ENCODE measurements at regions not wholly inside any gene's neighbourhood (a gene's known extent, or its start where the extent isn't known, plus 50 kb on each side); places are given as distances from the start of the nearest gene placed in this dataset.
A peak's percentile ranks its signal among the peaks of the same experiment; 100 is the strongest.

DNA sequence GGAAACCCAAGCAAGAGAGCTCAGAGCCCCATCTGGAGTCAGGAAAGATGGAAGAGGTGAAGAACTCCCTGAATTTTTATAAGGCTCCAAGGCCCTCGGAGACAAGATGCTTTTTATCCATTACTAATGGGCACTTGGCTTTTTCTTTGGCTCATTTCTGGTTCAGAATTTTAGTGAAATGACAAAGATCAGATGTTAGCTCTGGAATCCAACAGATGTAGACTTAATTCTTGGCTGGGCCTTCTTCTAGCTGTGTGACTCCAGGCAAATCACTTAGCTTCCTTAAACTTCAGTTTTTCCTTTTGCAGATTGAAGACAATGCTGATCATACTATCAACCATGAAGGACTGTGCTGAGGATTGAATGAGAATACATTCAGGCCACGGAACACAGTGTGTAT, 85.2 kb downstream of the HRH4 start:
- Mint-ChIP-seq H3K4me3 (no peak overlapping the region), H3K36me3 (ENCODE audit: insufficient read depth) (peaks cover 3% of the 10 kb centered on the region), H3K9me3 (no peaks in the 10 kb centered on the region), H3K4me1 (no peaks in the 10 kb centered on the region), H3K27ac (ENCODE audit: low read depth) (no peak overlapping the region), H3K27me3 (no peaks in the 10 kb centered on the region)
- no peak for ATAC-seq (replicated peaks; ENCODE audit: extremely low read depth, poor library complexity, severe bottlenecking)
- DNase-seq (ENCODE audit: low spot score in 2 of 2): no peak

DNA sequence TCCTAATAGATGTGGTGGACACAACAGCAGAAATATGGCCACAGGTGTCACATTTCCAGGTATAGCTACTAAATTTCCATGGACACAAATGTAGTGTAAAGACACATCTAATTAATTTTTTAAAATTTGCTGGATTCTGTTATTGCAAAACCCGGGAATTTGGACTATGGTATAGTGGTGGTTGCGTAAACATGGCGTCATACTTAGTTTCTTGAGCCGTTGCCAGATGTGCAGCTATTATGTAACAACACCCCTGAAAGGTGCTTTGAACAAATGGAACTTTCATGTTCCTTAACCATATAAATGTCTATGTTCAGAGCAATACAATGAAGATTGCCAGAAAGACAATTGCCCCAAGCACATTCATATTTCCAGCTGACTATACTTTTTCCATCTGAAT, 85.9 kb downstream of the HRH4 start:
- Mint-ChIP-seq H3K4me1 (no peaks in the 10 kb centered on the region), H3K4me3 (no peak overlapping the region), H3K9me3 (no peaks in the 10 kb centered on the region), H3K27me3 (no peaks in the 10 kb centered on the region), H3K36me3 (ENCODE audit: insufficient read depth) (peaks cover 3% of the 10 kb centered on the region), H3K27ac (ENCODE audit: low read depth) (no peak overlapping the region)
- DNase-seq (ENCODE audit: low spot score in 2 of 2): no peak
- ATAC-seq (replicated peaks; ENCODE audit: extremely low read depth, poor library complexity, severe bottlenecking): no peak

DNA sequence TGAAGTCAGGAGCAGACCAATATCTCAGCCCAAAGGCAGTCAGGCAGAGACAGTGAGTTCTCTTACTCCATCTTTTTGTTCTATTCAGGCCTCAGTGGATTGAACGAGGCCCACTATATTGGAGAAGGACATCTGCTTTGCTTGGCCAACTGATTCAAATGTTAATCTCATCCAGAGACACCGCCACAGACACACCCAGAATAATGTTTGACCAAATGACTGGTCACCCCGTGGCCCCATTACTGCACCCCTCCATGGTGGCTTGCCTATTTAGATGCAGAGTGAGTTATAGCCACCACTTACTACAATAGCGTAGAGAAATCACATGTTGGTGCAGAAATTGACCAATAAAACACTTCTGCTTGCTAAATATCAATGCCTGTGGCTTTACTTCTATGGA, 88.1 kb downstream of the HRH4 start:
- Mint-ChIP-seq H3K36me3 (ENCODE audit: insufficient read depth) (no peaks in the 10 kb centered on the region), H3K9me3 (no peaks in the 10 kb centered on the region), H3K27me3 (no peaks in the 10 kb centered on the region), H3K4me1 (no peaks in the 10 kb centered on the region), H3K27ac (ENCODE audit: low read depth) (no peak overlapping the region), H3K4me3 (no peak overlapping the region)
- no peak for DNase-seq (ENCODE audit: low spot score in 2 of 2)
- ATAC-seq (replicated peaks; ENCODE audit: extremely low read depth, poor library complexity, severe bottlenecking): no peak

DNA sequence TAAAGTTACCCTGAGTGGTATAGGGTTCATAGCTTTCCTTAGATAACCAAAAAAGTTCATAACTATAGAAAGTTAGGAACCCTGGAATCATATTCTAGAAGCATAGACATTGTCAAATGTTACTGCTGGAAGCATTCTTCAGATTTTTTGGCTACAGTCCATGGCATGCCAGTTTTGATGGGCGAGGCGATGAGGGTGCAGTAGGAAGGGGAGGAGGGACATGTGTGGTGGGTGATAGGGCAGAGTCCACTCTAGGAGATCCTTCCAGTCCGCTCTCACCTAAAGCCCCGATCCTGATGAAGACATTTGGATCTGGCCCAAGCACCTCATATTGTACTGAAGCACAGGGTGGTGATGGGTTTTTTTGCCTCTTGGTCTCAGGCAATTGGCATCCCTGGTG, 91.8 kb downstream of the HRH4 start:
- Mint-ChIP-seq H3K27me3 (no peaks in the 10 kb centered on the region), H3K4me1 (no peaks in the 10 kb centered on the region), H3K36me3 (ENCODE audit: insufficient read depth) (no peaks in the 10 kb centered on the region), H3K4me3 (no peak overlapping the region), H3K9me3 (no peaks in the 10 kb centered on the region), H3K27ac (ENCODE audit: low read depth) (no peak overlapping the region)
- ATAC-seq (replicated peaks; ENCODE audit: extremely low read depth, poor library complexity, severe bottlenecking) (no peak), DNase-seq (ENCODE audit: low spot score in 2 of 2) (no peak)

DNA sequence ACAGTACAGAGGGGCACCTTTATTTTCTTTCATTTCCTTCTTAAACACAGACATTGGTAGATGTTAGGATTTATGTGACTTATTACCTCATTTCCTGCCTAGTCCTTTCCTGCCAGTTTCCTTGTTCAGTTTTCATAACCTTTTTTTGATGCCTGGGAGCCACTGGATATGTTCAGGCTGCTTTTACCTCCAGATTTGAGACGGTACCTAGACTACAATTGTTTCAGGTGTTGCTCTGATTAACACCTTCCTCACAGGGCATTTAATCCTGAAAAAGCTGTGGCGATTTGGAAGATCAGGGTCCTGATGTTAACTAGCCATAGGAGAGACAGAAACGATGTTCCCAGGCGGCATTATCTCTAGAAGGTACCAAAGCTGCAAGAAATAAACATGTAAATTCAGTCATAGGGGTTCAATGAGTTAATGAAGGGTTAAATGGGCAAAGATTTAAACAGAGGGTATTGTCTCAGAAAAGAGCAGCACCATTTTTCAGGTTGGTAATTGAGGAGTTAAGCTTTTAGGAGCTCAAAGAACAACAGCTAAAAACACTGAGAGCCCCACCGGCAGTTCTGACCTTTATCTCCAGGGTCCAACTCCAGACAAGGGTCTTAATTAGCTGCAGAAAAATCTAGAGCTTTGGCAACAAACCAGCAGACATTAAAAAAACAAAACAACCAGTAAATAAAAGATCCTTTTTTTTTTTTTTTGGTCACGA, 93.3 kb downstream of the HRH4 start:
- H3K27me3 Mint-ChIP-seq: no peaks in the 10 kb centered on the region
- H3K36me3 Mint-ChIP-seq (ENCODE audit: insufficient read depth): no peaks in the 10 kb centered on the region
- DNase-seq (ENCODE audit: low spot score in 2 of 2) (no peak), ATAC-seq (replicated peaks; ENCODE audit: extremely low read depth, poor library complexity, severe bottlenecking) (no peak)
- H3K27ac Mint-ChIP-seq (ENCODE audit: low read depth): no peak overlapping the region
- H3K4me1 Mint-ChIP-seq: no peaks in the 10 kb centered on the region
- no peaks in the 10 kb centered on the region for H3K9me3 Mint-ChIP-seq
- H3K4me3 Mint-ChIP-seq: no peak overlapping the region

DNA sequence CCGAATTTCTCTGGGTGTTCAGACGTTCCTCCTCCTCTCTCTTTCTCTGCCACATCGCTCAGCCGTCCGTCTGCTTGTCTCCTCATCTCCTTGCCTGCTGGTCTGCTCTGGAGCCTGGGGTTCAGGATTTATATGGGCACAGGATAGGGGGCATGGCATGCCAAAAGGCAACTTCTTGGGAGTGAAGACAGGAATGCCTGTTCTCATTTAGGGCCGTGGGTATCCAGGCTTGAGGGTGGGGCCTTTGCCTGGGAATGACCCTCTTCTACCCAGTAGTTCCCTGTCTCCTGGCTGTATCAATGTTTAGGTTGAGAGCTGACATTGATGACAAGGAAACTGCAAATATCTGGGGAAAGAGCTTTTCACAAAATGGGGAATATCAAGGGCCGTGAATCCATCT, 98.0 kb downstream of the HRH4 start:
- peaks cover 18% of the 10 kb centered on the region for H3K27me3 Mint-ChIP-seq
- H3K4me1 Mint-ChIP-seq: no peaks in the 10 kb centered on the region
- H3K4me3 Mint-ChIP-seq: no peak overlapping the region
- DNase-seq (ENCODE audit: low spot score in 2 of 2) (no peak), ATAC-seq (replicated peaks; ENCODE audit: extremely low read depth, poor library complexity, severe bottlenecking) (no peak)
- no peaks in the 10 kb centered on the region for H3K36me3 Mint-ChIP-seq (ENCODE audit: insufficient read depth)
- H3K27ac Mint-ChIP-seq (ENCODE audit: low read depth): peak overlapping the region; percentile 20
- no peaks in the 10 kb centered on the region for H3K9me3 Mint-ChIP-seq

DNA sequence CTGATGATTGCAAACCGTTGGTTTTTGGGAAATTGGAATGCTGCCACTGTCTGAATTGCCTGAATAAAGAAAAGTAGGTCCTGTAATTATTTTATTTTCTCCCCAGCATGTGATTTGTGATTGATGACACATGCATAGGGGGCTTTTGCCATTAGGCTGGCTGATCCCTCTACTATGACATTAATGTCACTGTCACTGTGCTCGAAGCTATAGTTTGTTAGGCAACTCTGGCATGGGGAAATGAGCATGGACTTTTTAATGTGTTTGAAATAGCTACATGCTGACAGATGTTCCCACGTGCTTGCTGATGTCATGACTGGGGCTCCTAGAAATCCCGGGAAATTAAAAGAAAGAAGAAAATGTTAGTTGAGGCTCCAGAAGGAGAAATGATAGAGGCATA, 99.1 kb downstream of the HRH4 start:
- Mint-ChIP-seq H3K27me3 (peaks cover 18% of the 10 kb centered on the region), H3K4me3 (no peak overlapping the region), H3K4me1 (no peaks in the 10 kb centered on the region), H3K9me3 (no peaks in the 10 kb centered on the region), H3K36me3 (ENCODE audit: insufficient read depth) (no peaks in the 10 kb centered on the region), H3K27ac (ENCODE audit: low read depth) (no peak overlapping the region)
- ATAC-seq (replicated peaks; ENCODE audit: extremely low read depth, poor library complexity, severe bottlenecking): no peak
- DNase-seq (ENCODE audit: low spot score in 2 of 2): no peak

DNA sequence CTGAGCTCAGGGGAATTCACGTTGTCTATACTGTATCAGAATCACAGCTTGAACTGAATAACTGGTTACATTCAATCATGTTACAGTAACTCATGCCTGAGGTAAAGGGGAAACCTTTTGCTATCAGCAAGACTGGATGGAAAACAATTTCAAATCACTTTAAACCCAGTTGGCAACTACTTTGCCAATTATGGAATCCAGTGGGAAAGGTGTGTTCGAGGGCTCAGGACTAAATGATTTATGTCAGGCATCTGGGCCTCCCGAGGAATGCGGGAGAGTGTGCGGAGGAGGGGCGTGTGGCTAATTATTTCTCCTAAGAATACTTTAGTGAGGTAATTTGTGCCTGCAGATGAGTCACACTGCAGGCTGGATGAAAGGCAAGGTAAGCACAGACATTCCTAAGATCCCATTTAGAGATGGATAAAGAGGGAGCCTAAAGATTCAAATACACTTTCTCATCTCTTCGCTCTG, 100.1 kb downstream of the HRH4 start:
- H3K36me3 Mint-ChIP-seq (ENCODE audit: insufficient read depth): no peaks in the 10 kb centered on the region
- no peaks in the 10 kb centered on the region for H3K4me1 Mint-ChIP-seq
- ATAC-seq (replicated peaks; ENCODE audit: extremely low read depth, poor library complexity, severe bottlenecking) (no peak), DNase-seq (ENCODE audit: low spot score in 2 of 2) (no peak)
- no peak overlapping the region for H3K27ac Mint-ChIP-seq (ENCODE audit: low read depth)
- H3K4me3 Mint-ChIP-seq: no peak overlapping the region
- H3K9me3 Mint-ChIP-seq: no peaks in the 10 kb centered on the region
- peaks cover 18% of the 10 kb centered on the region for H3K27me3 Mint-ChIP-seq

DNA sequence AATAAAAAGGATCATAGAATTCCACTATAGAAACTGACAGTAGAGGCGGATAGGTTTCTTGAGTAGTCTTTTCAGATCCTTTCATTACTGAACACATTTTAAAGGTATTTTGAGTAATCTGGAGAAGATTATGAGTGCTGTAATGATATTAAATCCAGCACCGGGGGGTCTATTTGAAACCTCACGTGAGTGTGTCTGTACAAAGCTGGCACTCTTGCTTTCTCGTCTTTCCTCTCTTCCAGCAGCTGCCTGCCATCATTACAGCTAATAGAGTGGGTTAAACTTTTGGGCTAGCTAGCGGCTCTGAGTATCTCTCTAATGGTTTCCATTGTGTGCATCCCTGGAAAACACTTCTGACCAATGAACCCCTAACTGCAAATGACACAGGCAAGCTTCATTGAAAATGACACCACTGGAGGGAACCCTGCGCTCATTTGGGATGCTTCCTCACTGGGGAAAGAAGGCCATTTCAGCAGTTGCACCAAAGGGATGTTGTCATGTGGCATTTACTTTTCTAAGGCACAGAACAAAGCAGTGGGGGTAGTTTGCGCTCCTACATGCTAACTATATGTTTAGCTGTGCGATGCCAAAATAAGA, 101.0 kb downstream of the HRH4 start:
- no peaks in the 10 kb centered on the region for H3K4me1 Mint-ChIP-seq
- peaks cover 18% of the 10 kb centered on the region for H3K27me3 Mint-ChIP-seq
- H3K27ac Mint-ChIP-seq (ENCODE audit: low read depth): no peak overlapping the region
- no peak for ATAC-seq (replicated peaks; ENCODE audit: extremely low read depth, poor library complexity, severe bottlenecking)
- no peak for DNase-seq (ENCODE audit: low spot score in 2 of 2)
- no peak overlapping the region for H3K4me3 Mint-ChIP-seq
- H3K36me3 Mint-ChIP-seq (ENCODE audit: insufficient read depth): no peaks in the 10 kb centered on the region
- no peaks in the 10 kb centered on the region for H3K9me3 Mint-ChIP-seq

DNA sequence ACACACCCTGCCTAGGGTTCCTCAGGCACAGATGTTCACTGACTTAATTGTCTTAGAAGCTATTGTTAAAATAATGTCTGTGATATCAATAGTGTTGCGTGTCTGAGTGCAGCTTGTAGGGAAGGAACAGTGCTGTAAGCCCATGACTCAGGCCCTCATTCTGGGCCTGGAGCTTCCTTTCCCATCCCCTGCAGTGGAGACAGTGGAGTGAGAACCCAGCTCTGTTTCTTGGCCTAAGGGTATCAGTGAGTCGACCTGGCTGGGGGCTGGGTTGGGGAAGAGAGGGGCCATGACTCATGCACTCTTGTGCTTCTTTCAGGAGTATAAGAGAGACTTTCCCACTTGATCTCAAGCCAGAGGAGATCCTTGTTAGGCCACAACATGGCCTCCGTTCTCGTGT, 106.8 kb downstream of the HRH4 start:
- Mint-ChIP-seq H3K9me3 (no peaks in the 10 kb centered on the region), H3K27ac (ENCODE audit: low read depth) (no peak overlapping the region), H3K27me3 (no peaks in the 10 kb centered on the region), H3K36me3 (ENCODE audit: insufficient read depth) (no peaks in the 10 kb centered on the region), H3K4me1 (no peaks in the 10 kb centered on the region), H3K4me3 (no peak overlapping the region)
- no peak for DNase-seq (ENCODE audit: low spot score in 2 of 2)
- ATAC-seq (replicated peaks; ENCODE audit: extremely low read depth, poor library complexity, severe bottlenecking): no peak

DNA sequence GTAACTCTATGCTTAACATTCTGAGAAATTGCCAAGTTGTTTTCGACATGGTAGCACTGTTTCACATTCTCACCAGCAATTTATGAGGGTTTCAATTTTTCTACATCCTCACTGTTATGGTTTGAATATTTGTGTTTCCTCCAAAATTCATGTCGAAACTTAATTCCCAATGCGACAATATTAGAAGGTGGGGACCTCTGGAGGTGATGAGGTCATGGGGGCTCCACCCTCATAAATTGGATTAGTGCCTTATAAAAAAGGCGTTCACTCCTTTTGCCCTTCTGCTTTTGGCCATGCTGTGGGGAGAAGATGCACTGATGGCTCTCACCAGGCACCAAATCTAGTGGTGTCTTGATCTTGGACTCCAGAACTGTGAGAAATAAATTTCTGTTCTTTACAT, 110.3 kb downstream of the HRH4 start:
- no peak overlapping the region for H3K27ac Mint-ChIP-seq (ENCODE audit: low read depth)
- H3K27me3 Mint-ChIP-seq: no peaks in the 10 kb centered on the region
- DNase-seq (ENCODE audit: low spot score in 2 of 2) (no peak), ATAC-seq (replicated peaks; ENCODE audit: extremely low read depth, poor library complexity, severe bottlenecking) (no peak)
- H3K4me3 Mint-ChIP-seq: no peak overlapping the region
- H3K9me3 Mint-ChIP-seq: no peaks in the 10 kb centered on the region
- no peaks in the 10 kb centered on the region for H3K4me1 Mint-ChIP-seq
- no peaks in the 10 kb centered on the region for H3K36me3 Mint-ChIP-seq (ENCODE audit: insufficient read depth)

DNA sequence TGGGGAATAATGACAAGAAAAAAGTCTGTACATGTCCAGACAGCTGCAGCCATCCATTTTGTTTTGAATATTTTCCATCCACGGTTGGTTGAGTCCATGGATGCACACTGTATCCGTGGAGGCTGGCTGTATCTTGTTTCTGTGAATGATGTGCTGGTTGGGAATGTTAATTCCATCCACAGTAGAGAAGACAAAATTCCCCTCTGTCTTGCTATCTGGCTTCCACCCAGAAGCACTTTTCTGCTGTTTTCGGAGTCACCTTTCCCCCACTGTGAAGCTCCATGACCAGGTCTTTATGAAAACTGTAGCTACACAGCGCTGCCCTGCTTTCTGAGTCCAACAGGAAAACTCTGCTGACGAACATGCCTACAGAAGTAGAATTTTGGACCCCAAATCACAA, 122.3 kb downstream of the HRH4 start:
- Mint-ChIP-seq H3K27me3 (peaks cover 58% of the 10 kb centered on the region), H3K27ac (ENCODE audit: low read depth) (no peak overlapping the region), H3K36me3 (ENCODE audit: insufficient read depth) (no peaks in the 10 kb centered on the region), H3K4me1 (no peaks in the 10 kb centered on the region), H3K4me3 (no peak overlapping the region), H3K9me3 (no peaks in the 10 kb centered on the region)
- ATAC-seq (replicated peaks; ENCODE audit: extremely low read depth, poor library complexity, severe bottlenecking): no peak
- DNase-seq (ENCODE audit: low spot score in 2 of 2): no peak

DNA sequence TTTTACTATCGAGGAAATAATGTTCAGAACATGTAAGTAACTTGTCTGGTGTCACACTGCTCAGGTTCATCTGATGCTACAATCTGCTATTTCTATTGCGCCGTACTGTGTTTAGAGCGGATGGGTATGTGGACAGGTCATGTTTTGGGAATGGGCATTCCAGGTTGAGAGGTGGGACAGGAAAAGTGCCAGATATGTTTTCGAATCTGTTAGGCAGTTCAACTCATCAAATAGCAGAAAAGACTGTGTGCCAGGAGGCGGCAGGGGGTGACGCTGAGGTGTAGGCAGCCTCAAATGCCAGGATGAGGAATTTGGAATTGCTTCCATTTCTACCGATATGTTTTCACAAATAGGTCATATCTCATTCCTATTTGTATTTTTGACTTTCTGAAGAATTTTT, 123.8 kb downstream of the HRH4 start:
- Mint-ChIP-seq H3K9me3 (no peaks in the 10 kb centered on the region), H3K4me3 (no peak overlapping the region), H3K36me3 (ENCODE audit: insufficient read depth) (no peaks in the 10 kb centered on the region), H3K27me3 (peaks cover 58% of the 10 kb centered on the region), H3K4me1 (no peaks in the 10 kb centered on the region), H3K27ac (ENCODE audit: low read depth) (no peak overlapping the region)
- no peak for ATAC-seq (replicated peaks; ENCODE audit: extremely low read depth, poor library complexity, severe bottlenecking)
- DNase-seq (ENCODE audit: low spot score in 2 of 2): no peak

All from central memory CD8-positive, alpha-beta T cell (primary cell).